Motor neuron (in vitro differentiated cells): ENCODE measurements at regions not wholly inside any gene's neighbourhood (a gene's known extent, or its start where the extent isn't known, plus 50 kb on each side); places are given as distances from the start of the nearest gene placed in this dataset.
"Not testable (repeated sequence)": the region's sequence is repeated elsewhere in the genome, so short reads cannot be mapped to it uniquely, and the experiment has no call there.

Source experiments
- ATAC-seq, 8 experiments: fragments of 200-7000 bp; cut with Tn5 transposase; replicated peaks in 6 of 8; 2 replicates each; pipeline ENCODE4 v1.8.0; 2021; ENCODE audit warnings: mild to moderate bottlenecking in 8 of 8, moderate library complexity in 8 of 8
- H3K27ac ChIP-seq, 2 donors: fragments of 250-450 bp; sonication (Bioruptor Pico); 2 replicates each; pipeline ENCODE4 v1.9.0; 2021; ENCODE audit warnings: antibody characterized with exemption in 2 of 2, mild to moderate bottlenecking in 2 of 2, moderate library complexity in 1 of 2
- H3K4me1 ChIP-seq, 2 donors: fragments of 250-450 bp; sonication (Bioruptor Pico); replicated peaks in 1 of 2; 2 replicates each; pipeline ENCODE4 v1.6.1; 2021; ENCODE audit warnings: antibody characterized with exemption in 2 of 2, mild to moderate bottlenecking in 2 of 2, moderate library complexity in 1 of 2
- H3K4me3 ChIP-seq, 5 donors: fragments of 250-450 bp; sonication (Bioruptor Pico); 2 replicates each; pipeline ENCODE4 v1.9.0; 2021; ENCODE audit warnings: antibody characterized with exemption in 5 of 5, mild to moderate bottlenecking in 5 of 5, moderate library complexity in 4 of 5
- WGBS, 10 experiments: fragments of 450-650 bp; shearing (Covaris generic); methylation state at CpG; one replicate each; pipeline ENCODE4 v1.0.0; 2022; 5-methylcytosine and 5-hydroxymethylcytosine counted together
- in situ Hi-C, 9 experiments: fragments of 400-800 bp; cut with MboI; loops; one replicate each; pipeline ENCODE4 v1.15.0; 2021; ENCODE audit warnings: low sequenced_read_pairs in 9 of 9, low pct_unique_long_range_greater_than_20kb in 2 of 9; ENCODE audit not compliant: unreplicated experiment in 9 of 9

- no peak for ATAC-seq
- Histone ChIP-seq H3K27ac (no peak overlapping the region), H3K4me3 (no peak overlapping the region), H3K4me1 (peaks cover 0 to 5% of the 10 kb centered on the region in 2 donors)
- in situ Hi-C loops: no loop called here
- 29 to 100% (median 63%) methylated on average over 1 of the region's 1 CpG; no CpG with 5 or more reads in 6 of the 10 experiments for WGBS, 10 experiments
These were observed 155.4 kb upstream of the KYNU start for GRCh38 chr2:142722086-142722485.

DNA sequence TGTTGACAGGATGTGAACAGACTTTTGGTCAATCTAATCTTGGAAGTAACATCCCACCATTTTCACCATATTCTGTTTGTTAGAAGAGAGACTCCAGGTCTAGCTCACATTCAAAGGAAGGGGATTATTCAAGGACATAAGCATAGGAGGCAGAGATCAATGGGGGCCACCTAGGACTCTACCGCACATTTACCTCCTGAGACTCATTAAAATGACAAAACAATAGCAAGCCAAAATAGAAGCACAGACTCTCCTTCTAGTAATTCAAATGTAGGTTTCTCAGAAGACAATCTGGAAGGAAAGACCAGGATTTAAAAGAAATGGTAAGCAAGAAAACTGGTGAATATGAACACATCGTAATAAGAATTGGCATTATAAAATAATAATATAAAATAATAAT lies 156.4 kb upstream of the KYNU start:
- 17 to 84% (median 57%) methylated on average over 1 to 2 of the region's 2 CpGs for WGBS, 10 experiments
- no peak for ATAC-seq
- Histone ChIP-seq H3K4me1 (peaks cover 0 to 5% of the 10 kb centered on the region in 2 donors), H3K4me3 (no peak overlapping the region), H3K27ac (no peak overlapping the region)
- in situ Hi-C loops: no loop called here

DNA sequence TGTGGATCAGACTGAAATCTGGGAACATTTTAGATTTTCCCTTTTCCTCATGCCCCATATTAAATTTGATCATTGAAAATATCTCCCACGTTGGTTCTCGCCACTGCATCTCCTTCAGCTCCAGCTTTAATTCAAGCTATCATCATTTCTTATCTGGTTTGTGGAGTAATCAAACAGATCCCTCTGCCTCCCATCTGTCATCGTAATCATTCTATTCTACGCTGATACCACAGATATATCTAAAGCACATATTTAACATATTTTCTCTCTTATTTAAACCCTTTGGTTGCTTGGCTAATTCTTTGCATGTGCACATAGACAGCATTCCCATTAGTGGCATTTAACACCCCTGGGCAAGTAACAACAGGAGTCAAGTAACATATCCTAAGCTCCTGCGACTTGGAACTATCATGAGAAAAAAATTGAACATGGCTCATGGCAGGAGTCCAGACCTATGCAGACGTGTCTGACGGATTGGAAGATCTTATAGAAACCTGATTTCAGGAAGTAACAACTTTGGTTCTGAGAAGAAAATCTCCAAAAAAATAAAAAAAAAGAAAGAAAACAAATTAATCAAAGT lies 158.8 kb upstream of the KYNU start:
- in situ Hi-C loops: no loop called here
- 24 to 100% (median 85%) methylated on average over 2 to 7 of the region's 7 CpGs; no CpG with 5 or more reads in 1 of the 10 experiments for WGBS, 10 experiments
- Histone ChIP-seq H3K4me1 (peaks cover 0 to 5% of the 10 kb centered on the region in 2 donors), H3K4me3 (no peak overlapping the region), H3K27ac (no peak overlapping the region)
- no peak for ATAC-seq

DNA sequence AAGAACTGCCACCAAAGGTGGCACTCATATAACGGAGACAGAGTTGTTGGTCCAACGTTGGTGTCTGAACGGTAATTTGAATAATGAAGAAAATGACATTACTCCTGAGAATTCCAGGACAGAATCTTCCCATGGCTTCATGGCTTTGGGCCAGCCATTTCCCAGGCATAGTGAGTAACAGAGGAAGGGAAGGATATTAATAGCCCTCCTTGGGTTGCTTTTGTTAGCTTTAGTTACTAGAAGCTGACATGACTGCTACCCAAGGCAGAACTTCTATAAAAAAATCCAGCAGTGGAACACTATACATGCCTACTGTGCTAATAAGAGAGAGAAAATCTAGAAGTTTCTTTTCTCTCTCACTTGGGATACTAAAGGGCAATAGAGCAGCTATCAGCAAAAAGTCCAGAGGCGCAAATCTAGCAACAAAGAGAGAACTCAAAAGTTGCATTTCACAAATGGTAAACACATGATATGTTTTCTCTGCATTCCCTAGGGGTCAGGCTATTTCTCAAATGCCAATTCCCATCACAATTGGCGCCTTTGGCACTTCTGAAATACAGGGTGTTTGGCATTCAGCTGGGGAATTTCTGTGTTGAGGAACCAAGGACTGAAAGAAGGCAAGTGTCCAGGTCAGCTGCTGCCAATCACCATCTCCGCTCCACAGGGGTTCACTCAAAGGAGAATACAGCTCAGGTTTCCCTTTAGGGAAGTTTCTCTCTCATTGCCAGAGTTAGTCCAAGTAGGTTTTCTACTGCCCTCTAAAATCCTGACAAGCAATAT lies 160.8 kb upstream of the KYNU start:
- Histone ChIP-seq H3K4me3 (no peak overlapping the region), H3K27ac (no peak overlapping the region), H3K4me1 (peaks cover 0 to 5% of the 10 kb centered on the region in 2 donors)
- in situ Hi-C loops: no loop called here
- WGBS, 10 experiments: 37 to 100% (median 89%) methylated on average over 1 to 6 of the region's 6 CpGs
- peak in 1 of 8 experiments; percentile 32 for ATAC-seq

DNA sequence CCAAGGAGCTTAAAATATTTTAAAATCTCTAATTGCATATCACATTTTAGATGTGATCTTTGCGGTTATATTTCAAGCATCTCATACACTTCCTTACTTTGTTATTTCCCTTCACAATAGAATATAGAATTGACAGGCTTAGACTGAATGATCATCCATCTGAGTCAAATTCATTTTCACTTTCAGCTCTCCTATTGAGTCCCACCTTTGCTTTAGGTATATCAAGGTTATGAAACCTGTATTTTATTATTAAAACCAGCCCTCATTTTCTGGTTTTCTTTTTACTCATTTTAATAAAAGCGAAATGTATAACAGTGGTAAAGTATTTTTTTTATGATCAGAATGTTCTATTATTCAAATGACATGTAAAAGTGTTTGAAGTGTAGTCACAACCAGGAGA lies 162.9 kb upstream of the KYNU start:
- ATAC-seq: no peak
- Histone ChIP-seq H3K4me3 (no peak overlapping the region), H3K27ac (no peak overlapping the region), H3K4me1 (peaks cover 0 to 5% of the 10 kb centered on the region in 2 donors)
- WGBS, 10 experiments: 44 to 100% (median 78%) methylated on average over 1 to 2 of the region's 2 CpGs
- in situ Hi-C loops: no loop called here

DNA sequence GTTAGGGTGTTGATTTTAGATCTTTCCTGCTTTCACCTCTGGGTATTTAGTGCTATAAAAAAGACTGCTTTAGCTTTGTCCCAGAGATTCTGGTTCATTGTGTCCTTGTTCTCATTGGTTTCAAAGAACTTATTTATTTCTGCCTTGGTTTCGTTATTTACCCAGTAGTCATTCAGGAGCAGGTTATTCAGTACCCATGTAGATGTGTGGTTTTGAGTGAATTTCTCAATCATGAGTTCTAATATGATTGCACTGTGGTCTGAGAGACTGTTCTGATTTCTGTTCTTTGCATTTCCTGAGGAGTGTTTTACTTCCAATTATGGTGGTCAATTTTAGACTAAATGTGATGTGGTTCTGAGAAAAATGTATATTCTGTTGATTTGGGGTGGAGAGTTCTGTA lies 167.1 kb upstream of the KYNU start:
- no peak overlapping the region for H3K27ac ChIP-seq
- no peak for ATAC-seq
- H3K4me3 ChIP-seq: no peak overlapping the region
- in situ Hi-C loops: no loop called here
- WGBS, 10 experiments: 0 to 100% (median 23%) methylated on average over 1 of the region's 1 CpG; no CpG with 5 or more reads in 3 of the 10 experiments
- H3K4me1 ChIP-seq: no peaks in the 10 kb centered on the region

DNA sequence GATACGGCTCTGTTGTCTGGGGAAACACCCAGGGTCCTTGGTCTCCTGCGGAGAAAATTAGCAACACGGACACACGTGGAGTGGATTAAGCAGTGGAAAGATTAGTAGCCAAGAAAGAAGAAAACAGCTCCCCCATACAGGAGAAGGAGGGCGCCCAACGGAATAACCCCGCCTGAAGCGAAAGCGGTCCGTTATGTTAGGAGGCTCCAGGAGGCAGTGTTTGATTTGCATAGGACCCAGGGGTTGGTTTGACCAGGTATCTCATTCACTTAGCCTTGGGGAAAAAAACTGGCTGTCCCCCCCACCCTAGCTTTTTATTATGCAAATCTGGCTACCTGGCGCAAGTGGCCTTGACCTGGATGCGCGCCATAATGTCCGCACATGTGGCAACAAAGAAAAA lies 170.1 kb upstream of the KYNU start:
- Histone ChIP-seq H3K4me1 (no peaks in the 10 kb centered on the region), H3K4me3 (no peak overlapping the region), H3K27ac (no peak overlapping the region)
- in situ Hi-C loops: no loop called here
- ATAC-seq: no peak
- WGBS, 10 experiments: 40 to 100% (median 91%) methylated on average over 2 to 13 of the region's 14 CpGs

GRCh38 chr2:142702397-142702796 lies 175.1 kb upstream of the KYNU start:
- ATAC-seq, in situ Hi-C loops, H3K4me1 ChIP-seq, H3K27ac ChIP-seq, H3K4me3 ChIP-seq: not testable (repeated sequence)
- WGBS, 10 experiments: no CpG with 5 or more reads among the region's 24 CpGs

- in situ Hi-C loops: loop anchor here in 3 of 9 experiments (25.0 kb wide), 2 partner anchors 267 to 292 kb away; no protein-coding TSS in a partner anchor
- 16 to 100% (median 80%) methylated on average over 1 to 9 of the region's 11 CpGs; no CpG with 5 or more reads in 1 of the 10 experiments for WGBS, 10 experiments
- H3K4me3 ChIP-seq, H3K4me1 ChIP-seq, H3K27ac ChIP-seq, ATAC-seq: not testable (repeated sequence)
These were observed 181.9 kb upstream of the KYNU start for GRCh38 chr2:142695350-142696257.

DNA sequence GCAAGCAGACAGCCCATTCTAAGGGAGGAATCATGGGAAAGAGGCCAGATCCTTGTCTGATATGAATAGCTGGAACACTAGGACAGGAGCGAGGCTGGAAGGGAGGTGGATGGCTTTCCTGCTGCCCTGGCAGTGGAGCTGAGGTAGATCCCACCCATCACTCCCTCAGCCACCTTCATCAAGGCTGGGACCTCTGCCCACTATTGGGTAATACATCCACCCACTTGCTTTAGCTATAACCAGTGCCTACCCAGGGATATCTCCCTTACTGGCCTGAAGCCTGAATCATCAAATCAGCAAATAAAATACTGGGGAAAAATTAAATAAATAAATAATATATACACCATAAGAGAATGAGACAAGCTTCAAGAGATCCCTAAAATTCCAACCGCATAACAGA lies 183.2 kb upstream of the KYNU start:
- Histone ChIP-seq H3K4me3 (no peak overlapping the region), H3K27ac (no peak overlapping the region), H3K4me1 (no peaks in the 10 kb centered on the region)
- ATAC-seq: no peak
- 60 to 100% (median 100%) methylated on average over 1 to 2 of the region's 2 CpGs; no CpG with 5 or more reads in 1 of the 10 experiments for WGBS, 10 experiments
- in situ Hi-C loops: loop anchor here in 3 of 9 experiments (25.0 kb wide), 2 partner anchors 268 to 293 kb away; no protein-coding TSS in a partner anchor

GRCh38 chr2:142693171-142693950 lies 184.1 kb upstream of the KYNU start:
- in situ Hi-C loops: loop anchor here in 3 of 9 experiments (25.0 kb wide), 2 partner anchors 269 to 294 kb away; no protein-coding TSS in a partner anchor
- Histone ChIP-seq H3K4me1 (no peaks in the 10 kb centered on the region), H3K27ac (no peak overlapping the region), H3K4me3 (no peak overlapping the region)
- peak in 3 of 8 experiments; percentile 65 to 84 (median 80) for ATAC-seq
- 13 to 92% (median 80%) methylated on average over 1 to 2 of the region's 4 CpGs; no CpG with 5 or more reads in 5 of the 10 experiments for WGBS, 10 experiments

GRCh38 chr2:142688856-142689605 lies 188.4 kb upstream of the KYNU start:
- 22 to 100% (median 86%) methylated on average over 1 to 4 of the region's 4 CpGs for WGBS, 10 experiments
- in situ Hi-C loops: loop anchor here in 3 of 9 experiments (25.0 kb wide), 2 partner anchors 273 to 298 kb away; no protein-coding TSS in a partner anchor
- Histone ChIP-seq H3K4me1 (no peaks in the 10 kb centered on the region), H3K27ac (no peak overlapping the region), H3K4me3 (no peak overlapping the region)
- ATAC-seq: no peak
